GM21528 (cell line): ENCODE measurements at regions not wholly inside any gene's neighbourhood (a gene's known extent, or its start where the extent isn't known, plus 50 kb on each side); places are given as distances from the start of the nearest gene placed in this dataset.

ENCODE experiments used
- ATAC-seq: cut with Tn5 transposase; IDR thresholded peaks from one replicate; pipeline ENCODE4 v1.9.1; 2021; ENCODE audit warnings: mild to moderate bottlenecking, moderate library complexity; ENCODE audit not compliant: unreplicated experiment, low FRiP score

DNA sequence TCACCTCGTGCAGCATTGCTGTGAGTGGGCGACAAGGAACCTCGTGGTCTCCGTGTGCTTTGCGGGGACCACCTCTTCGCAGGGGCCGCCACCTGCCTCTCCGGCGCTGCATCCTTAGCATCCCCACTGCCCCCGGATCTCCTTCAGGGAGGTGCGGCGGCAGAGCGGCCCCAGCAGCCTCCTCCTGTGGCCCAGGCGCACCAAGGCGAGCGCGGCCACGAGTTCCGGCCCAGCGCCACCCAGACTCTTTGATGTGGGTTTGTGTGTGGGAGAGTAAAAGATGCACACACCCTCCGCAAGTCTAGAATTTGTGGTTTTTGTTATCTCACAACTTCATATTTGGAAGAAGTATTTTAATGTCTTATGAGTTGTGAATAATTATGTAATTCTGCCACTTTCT is 118.8 kb upstream of the DIO3 start:
- no peak for ATAC-seq

DNA sequence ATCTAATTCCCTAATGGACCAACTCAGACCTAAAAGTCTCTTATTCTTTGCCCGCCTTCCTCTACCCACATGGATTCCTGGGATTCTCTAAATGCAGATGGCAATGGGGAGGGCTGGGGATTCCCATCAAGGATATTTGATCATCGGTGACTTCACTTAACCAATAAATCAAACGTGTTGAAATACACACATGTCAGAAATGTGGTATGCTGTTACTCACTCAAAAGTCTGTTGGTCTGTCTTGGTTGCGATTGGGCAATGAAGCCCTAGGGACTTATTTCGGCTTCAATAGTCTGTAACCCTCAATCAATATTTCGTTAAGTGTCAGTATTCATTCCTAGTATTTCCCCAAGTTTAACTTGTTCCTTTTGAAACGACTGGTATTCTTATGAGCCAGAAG is 117.2 kb upstream of the DIO3 start:
- ATAC-seq: no peak

DNA sequence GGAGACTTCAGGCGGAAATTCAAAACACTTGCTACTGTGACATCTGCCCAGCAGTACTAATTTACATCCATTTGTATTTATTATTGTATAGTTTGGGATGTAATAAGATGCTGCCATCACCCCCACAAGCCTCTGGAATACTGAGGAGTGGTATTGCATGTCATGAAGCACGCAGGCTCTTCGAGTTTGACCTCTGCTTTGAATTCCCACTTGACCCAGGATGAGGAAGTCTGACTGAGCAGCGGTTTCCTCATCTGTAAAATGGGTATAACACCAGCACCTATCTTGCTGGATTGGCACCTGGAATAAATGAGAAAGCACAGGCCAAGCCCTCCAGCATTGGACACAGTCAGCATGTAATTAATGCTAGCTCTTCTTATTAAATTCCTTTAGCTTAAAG is 116.0 kb upstream of the DIO3 start:
- ATAC-seq: no peak

DNA sequence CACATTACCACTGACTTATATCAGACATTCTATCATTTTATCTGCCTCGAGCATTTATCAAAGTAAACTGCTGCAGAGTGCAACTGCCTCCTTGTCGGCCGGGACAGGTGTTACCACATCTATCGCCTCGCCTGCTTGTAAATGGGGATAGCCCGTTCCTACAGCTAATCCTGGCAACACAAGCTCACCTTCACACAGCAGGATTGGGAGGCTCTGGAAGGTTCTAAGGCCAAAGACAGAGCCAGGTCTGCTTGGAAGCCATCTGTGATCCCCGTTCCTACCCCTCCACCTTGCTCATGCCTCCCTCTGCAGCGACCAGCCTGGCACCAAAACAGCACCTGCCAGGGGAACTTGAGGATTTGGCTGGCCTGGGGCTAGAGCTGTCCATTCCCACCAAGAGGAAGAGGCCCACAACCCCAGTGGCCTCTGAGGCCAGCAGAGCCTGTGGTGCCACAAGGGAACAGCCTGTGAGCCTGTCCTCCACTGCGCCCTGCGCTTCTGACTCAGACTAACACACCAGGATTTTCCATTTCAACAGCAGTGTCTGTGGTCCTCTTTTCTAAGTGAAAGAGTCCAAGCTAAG is 114.8 kb upstream of the DIO3 start:
- ATAC-seq: no peak

DNA sequence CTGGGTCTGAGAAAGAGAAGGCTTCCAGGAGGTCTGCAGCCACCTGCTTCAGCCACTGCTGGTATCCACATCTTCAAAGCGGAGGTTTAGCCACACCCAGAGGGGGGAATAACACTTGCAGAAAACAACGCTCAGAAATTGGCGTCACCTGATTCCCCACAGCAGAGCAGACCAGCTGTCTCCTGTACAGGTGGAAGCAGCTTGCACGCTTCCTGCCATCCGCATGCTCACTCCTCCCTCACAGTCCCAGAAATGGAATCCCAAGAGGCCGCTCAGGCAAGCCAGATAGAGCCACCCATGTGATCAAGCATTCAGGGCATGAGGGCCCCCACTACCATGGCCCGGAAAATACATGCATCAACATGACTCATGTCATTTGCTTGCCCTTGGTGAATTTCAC is 112.2 kb upstream of the DIO3 start:
- no peak for ATAC-seq

DNA sequence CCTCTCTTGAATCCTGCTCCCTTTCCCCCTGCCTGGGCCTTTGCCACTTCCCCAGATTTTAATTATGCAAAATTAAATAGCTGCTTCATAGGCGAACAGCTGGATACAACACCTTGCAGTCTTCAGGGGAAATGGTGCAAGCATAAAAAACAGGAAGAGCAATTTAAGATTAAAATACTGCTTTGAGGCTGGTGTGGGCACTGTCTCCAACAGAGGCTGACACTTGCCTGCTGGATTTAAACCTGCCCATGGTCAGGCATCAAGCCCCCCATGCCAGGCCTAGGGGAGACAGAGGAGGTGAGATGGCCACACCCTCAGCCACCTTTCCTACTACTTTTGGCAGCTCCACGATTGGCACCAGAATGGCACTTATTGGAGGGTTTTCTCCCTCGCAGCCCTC is 110.1 kb upstream of the DIO3 start:
- ATAC-seq: no peak

DNA sequence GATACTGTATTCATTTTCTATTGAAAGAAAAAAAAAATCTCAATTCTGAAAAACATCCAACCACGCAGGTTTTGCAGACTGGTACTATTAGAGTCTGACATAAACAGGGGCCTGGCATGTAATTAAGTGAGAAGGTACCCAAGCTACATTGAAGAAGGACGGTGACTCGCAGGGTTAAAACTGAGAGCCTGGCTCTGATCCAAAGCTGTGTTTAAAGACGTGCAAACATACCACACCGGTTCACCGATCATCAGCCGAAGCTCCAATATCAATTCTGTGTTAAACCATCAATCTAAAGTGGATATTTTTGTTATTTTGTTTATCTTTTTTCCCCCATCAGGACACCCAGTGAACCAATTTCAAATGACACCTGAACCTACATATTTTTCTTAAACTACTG is 108.1 kb upstream of the DIO3 start:
- no peak for ATAC-seq

DNA sequence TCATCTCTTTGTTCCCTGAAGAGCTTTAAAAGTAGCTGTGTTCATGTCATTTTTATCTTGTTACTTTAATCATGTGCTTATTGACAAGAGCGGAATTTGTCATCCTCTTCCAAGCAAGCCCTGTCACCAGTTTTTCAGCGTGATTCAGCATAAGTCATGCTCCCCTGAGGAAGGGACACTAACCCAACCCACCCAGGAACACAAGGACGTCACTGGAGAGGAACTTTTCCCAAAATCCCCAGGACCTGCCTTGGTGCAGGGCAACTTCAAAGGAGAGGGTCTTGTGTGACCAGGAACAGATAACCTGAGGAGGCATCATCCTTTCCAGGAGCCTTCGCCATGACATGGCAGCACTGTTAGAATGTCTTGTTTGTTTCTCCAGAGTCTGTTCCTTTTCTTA is 107.1 kb upstream of the DIO3 start:
- no peak for ATAC-seq

DNA sequence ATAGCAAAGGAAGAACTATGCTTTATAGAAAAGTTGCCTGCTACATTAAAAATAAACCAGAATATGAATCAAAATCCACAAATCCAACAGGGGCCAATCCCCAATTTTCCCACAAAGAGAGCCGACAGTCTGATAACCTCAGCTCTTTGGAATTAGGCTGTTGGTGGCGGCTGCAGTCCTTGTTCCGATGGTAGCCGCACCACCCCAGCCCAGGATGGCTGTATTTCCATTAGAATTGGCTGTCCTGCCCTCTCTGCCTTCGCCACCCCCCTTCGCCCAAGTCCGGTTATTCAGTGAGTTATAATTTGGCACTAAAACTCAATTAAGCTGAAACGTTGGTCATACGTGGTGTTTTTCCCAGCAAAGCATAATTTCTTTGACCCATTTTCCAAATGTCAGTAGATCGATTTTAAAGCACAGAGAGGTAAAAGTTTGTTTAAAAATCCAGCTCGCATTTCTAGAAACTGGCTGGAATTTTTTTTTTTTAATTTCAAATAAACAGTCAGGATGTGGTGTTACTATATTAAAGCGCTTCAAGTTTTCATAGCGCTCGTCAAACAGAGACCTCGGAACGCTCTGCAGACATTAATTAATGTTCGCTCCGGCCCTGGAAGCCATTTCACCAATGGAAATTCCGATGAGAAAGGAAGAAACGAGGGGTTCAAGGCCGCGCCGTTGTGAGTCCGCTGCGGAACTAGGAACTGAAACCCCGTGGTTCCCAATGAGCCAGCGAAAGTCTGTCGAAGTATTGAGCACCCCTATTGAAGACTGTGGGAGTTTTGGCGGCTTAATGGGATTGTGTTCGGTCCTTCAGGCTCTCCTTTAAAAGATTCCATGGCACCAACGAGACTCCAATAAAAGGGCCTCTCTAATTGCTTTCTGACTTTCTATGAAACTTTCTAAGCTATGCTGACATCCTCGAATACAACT is 104.8 kb upstream of the DIO3 start:
- ATAC-seq: no peak

DNA sequence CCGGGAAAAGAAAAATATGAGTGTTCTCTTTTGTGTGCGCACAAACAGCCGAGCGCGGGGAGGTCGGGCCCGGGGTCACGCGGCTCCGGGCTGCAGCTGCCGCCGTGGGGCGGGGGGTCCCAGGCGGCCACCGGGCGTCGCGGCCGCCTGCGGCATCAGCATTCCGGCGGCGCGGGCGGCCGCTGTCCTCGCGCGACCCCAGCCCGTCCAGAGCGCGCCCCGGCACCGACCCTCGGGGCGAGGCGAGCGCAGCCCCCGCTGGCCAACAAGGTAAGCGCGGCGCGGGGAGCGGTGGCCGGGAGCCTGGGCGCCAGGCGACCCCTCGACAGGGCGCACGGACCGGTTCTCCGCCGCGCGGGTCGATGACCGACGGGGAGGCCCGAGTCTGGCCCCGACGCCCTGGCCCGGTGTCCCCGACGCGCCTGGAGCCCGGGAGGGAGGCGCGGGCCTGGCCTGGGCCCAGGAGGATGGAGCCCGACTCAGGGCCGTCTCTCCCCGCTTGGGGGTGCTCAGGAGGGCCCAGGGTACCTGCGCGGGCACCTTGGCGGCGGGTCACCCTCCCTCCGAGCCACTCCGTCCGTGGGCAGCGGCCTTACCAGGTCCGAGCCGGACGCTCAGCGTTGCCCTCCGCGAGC is 103.9 kb upstream of the DIO3 start:
- ATAC-seq: no peak

DNA sequence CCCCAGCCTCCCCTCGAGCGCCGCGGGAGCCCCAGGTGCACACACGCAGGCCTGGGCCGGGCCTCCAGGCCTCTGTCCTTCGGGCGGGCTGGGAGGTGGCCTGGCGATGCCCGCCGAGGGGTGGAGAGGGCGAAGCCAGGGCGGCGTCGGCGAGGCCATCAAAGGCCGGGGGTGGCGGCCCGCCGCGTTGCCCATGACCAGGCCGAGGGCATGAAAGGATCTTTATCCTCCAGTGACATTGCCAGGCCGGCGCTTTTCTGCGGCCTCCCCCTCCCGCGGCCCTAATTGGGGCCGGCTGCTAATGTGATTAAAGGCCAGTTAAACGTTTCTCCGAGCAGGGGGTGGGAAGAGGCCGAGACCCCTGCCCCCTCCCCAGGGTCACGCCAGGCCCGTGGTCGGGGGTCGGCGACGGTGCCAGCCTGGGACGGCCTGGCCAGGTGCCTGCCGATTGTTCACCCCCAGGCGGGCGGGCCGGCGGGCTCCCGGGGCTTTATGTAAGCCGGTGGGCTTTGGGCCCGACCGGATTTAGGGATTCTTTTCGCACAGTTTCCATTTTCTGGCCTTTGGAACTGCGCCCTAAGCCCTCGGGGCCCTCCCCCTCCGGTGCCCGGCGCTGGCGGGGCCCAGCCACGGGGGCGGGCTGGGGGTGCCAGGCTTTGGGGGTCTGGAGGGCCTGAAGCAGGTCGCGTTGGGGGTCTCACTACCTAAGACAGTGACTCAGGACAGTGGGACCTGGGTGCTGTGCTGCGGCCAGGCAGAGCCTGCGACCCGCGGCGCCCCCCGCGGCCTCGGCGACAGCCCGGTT is 103.2 kb upstream of the DIO3 start:
- no peak for ATAC-seq

DNA sequence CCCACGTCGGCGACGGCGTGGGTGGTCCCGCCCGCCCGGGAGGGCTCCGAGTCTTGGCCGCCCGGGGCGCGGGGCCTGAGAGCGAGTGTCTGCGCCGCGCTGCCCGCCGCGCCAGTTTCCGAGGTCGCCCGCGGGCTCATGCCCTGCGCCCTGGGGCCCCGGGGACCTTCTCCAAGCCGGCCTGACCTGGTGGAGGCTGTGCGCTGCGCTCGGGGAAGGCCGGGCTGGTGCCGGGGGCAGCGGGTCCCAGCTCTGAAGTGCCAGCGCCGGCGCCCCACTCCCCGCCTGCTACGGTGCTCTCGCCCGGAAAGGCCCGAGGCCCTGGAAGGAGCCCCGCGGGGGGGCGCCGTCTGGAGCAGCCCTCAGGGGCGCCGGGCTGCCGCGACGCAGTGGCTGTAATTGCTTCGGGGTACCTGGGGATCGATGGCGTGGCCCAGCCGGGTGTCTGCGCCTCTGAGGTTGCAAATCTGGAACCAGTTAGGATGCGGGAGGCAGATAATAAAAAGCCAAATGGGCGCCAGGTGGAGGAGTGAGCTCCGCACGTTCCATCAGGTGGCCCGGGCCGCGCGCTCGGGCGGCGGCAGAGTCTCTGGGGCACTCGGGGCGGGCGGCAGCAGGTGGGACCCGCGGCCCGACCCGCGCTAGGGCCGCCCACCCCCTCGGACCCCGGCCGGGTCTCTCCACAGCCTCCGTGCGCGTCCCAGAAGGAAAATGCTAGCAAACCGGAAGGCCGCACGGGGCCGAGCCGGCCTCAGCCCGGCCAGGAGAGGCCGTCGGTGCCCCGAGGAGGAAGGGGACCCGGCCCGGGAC is 102.3 kb upstream of the DIO3 start:
- ATAC-seq: no peak

DNA sequence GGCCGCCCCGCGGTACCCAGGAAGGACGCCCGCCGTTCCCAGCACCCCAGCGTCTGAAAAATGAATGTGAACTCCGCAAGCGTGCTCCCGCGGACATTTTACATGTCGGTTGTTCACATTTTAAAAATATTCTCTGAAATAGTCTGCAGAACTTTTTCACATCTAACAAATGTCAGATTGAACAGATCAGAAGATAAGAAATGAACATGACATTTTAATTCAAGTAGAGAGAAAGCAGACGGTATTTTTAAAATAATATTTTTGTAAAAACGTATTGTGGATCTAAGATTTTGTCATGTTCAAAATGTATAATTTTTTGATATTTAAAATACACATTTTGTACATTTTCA is 101.8 kb upstream of the DIO3 start:
- ATAC-seq: no peak

DNA sequence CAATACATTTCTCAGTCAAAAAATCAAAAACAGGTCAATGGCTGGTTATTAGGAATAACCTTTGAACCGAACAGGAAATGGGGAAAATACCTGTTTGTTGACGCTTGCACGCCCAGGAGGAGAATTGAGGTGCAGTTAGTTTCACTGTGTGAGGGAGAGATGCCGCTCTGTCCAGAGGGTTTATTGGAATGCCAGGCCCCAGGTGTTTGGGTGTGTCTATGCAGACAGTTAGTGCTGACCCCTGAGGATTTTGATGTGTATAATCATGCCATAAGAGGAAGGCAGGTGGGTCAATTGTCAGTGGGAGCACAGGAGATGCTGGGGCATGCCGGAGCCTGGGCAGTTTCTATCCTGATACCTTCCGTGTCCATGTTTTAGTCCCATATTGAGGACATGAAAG is 100.8 kb upstream of the DIO3 start:
- no peak for ATAC-seq

DNA sequence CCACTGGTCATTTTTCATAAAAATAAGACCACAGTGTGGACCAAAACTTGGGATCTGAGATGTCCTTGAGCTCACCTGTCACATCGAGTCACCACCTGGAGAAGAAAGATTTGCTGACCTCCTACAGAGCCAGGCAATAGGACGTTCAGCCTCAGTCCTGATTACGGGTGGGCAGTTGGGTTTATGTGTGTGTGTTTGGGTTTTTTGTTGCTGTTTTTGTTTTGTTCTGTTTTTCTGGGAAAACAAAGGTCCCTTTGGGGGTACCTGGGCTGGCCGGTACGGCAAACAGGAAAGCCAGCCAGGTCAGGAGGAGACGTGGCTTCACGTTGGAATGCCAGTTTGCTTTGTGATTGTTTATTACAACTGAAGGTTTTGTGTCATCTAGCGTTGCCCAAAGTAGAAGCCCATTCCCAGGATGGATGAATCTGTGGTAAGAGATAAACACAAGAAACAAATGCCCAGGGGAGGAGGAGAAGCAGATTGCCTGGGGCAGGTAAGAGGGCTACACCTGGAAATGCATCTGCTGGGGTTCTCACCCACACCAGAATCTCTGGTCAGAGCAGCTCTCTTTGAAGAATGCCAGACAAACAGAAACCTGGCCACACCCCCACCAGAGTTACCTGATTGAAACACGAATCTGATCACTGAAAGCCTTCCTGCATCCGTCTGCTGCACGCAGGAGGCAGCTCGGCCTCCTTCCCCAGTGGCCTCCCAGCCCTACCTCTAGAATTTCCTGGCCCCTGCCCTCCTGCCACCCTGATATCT is 100.1 kb upstream of the DIO3 start:
- ATAC-seq: no peak

DNA sequence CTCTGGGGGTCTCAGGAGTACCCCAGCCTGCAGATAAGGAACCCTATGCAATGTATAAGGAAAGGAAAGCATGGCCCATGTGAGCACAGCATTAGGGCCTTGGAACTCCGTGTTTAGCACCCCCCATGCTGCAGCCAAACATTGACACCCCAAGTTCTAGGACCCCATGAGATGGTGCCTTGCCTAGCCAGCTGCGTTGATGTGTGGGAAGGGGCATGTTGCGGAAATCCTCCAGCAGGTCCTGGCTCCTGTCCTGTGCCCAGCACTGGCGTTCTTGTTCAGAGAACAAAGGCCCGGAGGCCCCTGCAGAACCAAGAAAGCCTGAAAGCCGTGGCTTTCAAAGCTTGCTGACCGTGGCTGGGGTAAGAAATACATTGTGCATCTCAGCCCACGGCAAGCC is 99.4 kb upstream of the DIO3 start:
- ATAC-seq: no peak

DNA sequence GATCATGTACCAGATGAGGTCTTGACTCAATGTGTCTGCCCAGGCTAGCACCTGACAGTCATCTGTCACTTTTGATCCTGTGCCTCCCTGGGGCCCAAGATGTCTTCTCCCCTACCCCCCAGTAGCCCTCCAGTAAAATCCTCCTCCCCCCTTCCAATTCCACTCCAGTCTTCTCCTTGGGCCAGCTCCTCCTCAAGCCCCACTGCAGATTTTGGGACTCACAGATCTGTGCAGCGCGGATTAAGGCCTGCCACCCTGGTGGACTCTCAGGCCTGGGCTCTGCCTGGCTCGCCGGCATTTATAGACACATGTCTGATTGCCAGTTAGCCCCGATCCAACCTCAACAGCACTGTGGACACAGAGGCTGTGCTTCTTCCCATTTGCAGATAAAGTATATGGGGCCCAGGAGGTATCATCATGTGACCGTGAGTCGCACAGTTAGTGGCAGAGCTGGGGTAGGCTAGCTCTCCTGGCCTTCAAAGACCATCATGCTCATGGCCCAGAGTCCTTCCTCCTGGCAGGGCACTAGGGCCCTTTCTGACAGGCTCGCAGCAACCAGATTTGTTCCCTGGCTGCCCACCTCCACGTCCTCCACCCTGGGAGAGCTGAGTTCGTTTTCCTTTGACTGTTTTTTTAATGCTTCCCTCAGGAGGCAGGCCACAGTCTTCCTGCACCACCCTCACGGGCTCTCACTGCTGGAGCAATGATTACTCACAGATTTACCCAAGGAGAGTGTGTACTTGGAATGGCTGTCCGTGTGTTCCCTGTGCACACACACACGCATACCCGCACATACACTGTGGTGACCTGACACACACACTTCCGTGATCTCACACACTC is 98.3 kb upstream of the DIO3 start:
- ATAC-seq: no peak

DNA sequence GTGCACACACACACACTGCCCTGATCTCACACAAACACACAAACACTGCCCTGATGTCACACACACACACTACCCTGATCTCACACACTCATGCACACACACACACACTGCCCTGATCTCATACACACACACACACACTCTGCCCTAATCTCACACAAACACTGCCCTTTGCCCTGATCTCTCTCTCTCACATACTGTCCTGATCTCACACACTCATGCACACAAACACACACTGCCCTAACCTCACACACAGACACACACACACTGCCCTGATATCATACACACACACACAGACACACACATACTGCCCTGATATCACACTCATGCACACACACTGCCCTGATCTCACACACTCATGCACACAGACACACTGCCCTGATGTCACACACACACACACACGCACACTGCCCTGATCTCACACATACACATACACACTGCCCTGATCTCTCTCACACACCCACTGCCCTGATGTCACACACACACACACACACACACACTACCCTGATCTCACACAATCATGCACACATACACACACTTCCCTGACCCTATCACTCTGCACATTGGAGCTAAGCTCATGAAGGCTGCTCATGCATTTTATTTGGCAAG is 97.6 kb upstream of the DIO3 start:
- no peak for ATAC-seq
